GM12874 (cell line): ENCODE measurements at regions not wholly inside any gene's neighbourhood (a gene's known extent, or its start where the extent isn't known, plus 50 kb on each side); places are given as distances from the start of the nearest gene placed in this dataset.

Experiments used
- TF ChIP-seq, protein P1 (sequence below): IDR thresholded peaks from 2 replicates; pipeline ENCODE4 v1.5.1; 2011; ENCODE audit warnings: low read depth, mild to moderate bottlenecking, control low read depth, low read length, moderate library complexity; ENCODE audit not compliant: insufficient read depth

DNA sequence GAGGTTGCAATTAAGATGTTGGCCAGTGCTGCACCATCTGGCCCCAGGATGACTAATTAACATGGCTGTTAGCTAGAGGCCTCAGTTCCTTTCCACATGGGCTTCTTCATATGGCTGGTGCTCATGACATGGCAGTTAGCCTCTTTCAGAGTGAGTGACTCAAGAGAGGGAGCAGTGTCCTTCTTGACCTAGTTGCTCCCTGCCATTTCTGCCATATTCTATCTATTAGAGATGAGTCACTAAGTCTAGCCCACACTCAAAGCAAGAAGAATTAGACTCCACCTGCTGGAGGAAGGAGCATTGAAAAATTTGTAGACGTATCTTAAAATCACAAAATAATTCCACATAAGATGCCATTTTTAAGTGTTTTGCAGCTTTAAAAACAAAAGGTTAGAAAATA is 651.2 kb upstream of the CCNG1 start:
- TF ChIP-seq, protein P1, sequence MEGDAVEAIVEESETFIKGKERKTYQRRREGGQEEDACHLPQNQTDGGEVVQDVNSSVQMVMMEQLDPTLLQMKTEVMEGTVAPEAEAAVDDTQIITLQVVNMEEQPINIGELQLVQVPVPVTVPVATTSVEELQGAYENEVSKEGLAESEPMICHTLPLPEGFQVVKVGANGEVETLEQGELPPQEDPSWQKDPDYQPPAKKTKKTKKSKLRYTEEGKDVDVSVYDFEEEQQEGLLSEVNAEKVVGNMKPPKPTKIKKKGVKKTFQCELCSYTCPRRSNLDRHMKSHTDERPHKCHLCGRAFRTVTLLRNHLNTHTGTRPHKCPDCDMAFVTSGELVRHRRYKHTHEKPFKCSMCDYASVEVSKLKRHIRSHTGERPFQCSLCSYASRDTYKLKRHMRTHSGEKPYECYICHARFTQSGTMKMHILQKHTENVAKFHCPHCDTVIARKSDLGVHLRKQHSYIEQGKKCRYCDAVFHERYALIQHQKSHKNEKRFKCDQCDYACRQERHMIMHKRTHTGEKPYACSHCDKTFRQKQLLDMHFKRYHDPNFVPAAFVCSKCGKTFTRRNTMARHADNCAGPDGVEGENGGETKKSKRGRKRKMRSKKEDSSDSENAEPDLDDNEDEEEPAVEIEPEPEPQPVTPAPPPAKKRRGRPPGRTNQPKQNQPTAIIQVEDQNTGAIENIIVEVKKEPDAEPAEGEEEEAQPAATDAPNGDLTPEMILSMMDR = no peak

DNA sequence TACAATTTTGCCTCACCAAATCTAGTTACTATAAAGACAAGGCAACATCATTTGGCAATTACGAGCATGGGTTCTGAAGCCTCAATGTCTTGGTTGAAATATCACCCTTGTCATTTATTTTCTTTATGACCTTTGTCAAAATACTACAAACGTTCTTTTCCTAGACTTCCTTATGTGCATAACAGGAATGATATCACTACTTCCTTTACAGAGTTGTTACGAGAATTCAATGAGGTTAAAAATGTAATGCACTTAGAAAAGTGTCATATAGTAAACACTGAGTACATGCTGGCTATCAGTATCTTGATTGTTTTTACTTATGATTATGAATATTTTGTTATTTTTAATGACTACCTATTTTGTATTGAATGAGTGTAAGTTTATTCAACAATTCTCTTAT is 640.9 kb upstream of the CCNG1 start:
- TF ChIP-seq, protein P1 = no peak

DNA sequence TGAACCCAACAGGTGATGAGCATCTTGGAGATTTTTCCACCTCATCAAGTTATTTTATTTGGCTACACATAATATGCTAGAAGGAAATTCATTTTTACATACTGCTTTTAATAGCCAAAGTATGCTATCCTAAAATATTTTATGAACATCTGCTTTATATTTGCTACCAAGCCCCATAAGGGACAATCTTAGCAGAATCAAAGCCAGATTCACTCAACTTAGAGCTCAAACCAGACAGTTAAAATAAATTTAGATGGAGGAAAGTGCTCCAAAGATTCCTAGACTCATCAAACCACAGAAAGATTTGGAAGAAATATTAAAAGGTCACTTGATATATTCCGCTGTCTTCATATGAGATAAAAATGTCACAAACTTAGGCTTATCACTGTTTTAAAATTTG is 637.1 kb upstream of the CCNG1 start:
- TF ChIP-seq, protein P1 = no peak

DNA sequence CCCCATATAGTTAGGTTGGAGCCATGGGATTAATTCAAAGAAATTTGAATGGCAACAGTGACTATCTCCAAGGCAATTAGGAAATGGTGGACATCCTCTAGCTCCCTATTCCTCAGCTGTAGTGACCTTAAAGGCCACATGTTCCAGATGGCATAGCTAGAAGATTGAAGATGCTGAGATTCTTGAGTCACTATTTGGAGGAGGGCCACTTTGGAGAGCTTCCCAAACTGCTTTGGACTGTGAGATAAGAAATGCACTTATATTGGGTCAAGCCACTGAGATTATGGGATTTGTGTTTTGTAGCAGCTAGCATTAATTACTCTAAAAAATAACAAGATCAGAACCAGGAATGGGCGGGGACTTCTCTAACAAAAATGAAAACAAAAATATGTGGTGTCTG is 636.2 kb upstream of the CCNG1 start:
- TF ChIP-seq, protein P1 = no peak

DNA sequence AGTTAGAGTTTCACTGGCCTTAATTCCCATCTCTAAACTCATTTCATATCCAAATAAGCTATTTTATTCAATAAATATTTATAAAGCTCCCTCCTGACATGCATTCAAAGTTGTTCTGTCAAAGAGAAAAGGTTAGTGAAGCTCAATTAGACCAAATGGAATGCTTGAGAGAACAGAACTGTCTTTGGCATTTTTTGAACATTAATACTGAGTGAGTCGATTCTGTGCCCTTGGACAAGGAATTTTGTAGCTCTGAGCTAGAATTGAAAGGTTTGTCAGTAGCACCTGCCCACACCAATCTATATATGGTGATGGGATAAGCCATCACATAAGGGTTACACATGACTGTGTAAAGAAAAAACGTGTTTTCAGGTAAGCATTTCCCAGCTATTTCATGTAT is 631.2 kb upstream of the CCNG1 start:
- TF ChIP-seq, protein P1 = no peak

DNA sequence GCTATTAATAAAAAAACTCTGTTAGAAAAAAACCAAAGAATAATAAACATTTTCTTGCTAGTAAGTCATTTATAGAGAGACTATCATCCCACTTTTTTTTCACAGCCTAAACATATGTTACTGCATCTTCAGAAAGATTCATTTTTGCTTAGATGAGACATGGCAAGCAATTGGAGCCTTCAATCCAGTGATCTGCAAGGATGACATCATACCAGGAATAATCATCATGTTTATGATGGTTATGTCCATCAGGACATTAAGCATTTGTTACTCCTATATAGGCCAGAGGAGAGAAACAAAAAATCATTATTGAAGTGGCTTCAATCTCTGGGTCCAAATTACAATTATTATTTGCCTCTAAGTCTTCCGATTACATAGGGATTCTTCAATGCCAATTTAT is 626.3 kb upstream of the CCNG1 start:
- TF ChIP-seq, protein P1 = no peak

DNA sequence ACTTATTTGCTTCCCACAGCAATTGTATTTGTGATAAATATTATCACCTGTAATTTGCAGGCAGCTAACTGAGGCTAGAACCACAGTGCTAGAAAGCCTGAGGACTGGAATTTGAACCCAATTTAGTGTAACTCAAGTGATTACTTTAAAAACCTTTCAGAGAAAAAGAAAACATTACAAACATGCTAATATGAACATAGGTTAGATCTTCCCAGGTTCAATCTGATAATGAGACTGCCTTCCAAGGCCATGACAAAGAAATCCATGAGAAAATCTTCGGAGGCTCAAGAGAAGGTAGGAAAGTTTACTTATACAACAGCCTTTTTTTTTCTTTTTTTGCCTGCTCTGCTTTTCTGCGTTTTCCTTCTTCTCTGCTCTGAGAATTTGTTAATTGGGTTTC is 620.6 kb upstream of the CCNG1 start:
- TF ChIP-seq, protein P1 = no peak

DNA sequence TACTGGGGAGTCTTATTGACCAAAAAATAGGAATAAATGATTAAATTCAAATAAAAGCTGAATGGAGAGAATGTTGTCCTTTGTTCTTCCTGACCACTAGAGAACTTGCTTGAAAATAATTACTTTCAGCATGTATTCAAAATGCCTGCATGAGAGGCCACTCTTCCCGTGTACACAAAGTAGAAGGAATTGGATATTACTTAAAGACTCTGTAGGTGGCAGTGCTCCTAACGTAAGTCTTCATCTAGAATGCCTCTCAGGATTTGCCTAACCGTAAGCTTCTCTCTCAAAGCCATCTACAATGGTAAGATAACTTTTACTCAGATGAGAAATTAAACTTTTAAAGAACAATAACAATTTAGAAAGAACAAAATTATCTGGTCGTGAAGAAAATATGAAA is 620.0 kb upstream of the CCNG1 start:
- TF ChIP-seq, protein P1 = no peak
